Testis (tissue), 2 donors: ENCODE measurements at regions not wholly inside any gene's neighbourhood (a gene's known extent, or its start where the extent isn't known, plus 50 kb on each side); places are given as distances from the start of the nearest gene placed in this dataset.

Source experiments
- CTCF ChIP-seq, 3 experiments: fragments of 450-650 bp in 2 of 3; fragments of 200-600 bp in 1 of 3; sonication (generic) in 1 of 3; IDR thresholded peaks; one replicate each; pipeline ENCODE4 v1.5.1; 2016 to 2019; ENCODE audit warnings: antibody characterized with exemption in 3 of 3, mild to moderate bottlenecking in 2 of 3, moderate library complexity in 1 of 3
- POLR2A ChIP-seq: fragments of 450-650 bp; IDR thresholded peaks from one replicate; pipeline ENCODE4 v1.6.1; 2017; ENCODE audit warnings: antibody characterized with exemption, mild to moderate bottlenecking, moderate library complexity

GRCh38 chr16:51853586-51853985 lies 693.4 kb downstream of the TOX3 start:
- TF ChIP-seq CTCF (IDR thresholded peaks at IDR 0.05) (no peak), POLR2A (no peak)
